ENCODE measurements at regions not wholly inside any gene's neighbourhood (a gene's known extent, or its start where the extent isn't known, plus 50 kb on each side); places are given as distances from the start of the nearest gene placed in this dataset.

GRCh38 chr2:200013906-200014305, 58.5 kb downstream of the MAIP1 start:
- DNase-seq = no peak

DNA sequence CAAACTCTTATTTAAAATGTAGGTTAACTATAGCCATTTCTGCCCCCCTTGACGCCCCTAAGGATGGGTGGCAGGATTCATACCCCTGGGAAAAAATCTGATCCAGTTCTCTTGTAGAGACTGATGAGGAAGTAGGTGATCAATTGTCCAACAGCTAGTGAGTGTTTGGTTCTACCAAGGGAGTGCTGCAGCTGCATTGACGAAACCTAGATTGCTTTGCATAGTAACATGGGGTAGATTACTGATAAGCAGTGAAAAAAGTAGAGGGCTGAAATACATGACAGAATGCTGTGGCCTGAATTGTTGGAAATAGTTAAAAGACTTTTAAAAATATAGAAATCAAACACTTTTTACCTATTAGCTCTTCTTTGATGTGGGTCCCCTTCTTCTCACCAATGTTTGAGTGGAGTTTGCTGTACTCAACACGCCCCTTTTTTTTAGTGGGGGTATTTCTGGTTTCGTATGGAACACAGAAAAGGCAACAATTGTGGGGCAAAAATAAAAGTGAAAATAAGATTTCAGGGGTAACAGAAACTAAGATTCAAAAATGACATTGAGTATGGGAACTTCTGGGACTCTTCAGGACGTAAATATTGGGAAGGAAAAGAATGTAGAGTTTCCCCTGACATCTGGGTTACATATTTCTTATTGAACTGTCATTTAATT, 66.2 kb downstream of the MAIP1 start:
- no peak for DNase-seq

- no peak for DNase-seq
Measured at GRCh38 chr2:200022511-200022910, 67.1 kb downstream of the MAIP1 start.

GRCh38 chr2:200023570-200023969, 68.2 kb downstream of the MAIP1 start:
- DNase-seq = no peak

DNA sequence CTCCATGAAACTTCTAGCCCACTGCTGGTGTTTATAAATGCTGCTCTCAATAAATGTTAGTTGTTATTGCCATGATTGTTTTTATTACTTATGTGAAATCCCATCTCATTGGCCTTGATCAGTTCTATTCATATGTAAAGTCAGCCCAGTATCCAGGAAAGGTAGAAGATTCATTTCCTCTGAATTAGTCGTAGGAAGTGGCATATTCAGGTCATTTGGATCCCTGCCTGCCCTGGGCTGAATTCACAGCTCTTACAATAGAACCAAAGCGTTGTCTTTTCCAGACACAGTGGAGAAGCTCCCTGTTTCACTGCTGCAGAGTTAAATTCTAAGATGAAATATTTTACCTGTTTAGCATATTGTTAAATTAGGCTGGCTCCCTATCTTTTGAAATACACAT, 70.3 kb downstream of the MAIP1 start:
- no peak for DNase-seq

- no peak for DNase-seq
Measured at GRCh38 chr2:200026332-200027230, 71.2 kb downstream of the MAIP1 start.

GRCh38 chr2:200028998-200029397, 73.6 kb downstream of the MAIP1 start:
- no peak for DNase-seq

- no peak for DNase-seq
Measured at GRCh38 chr2:200032895-200033294, 77.5 kb downstream of the MAIP1 start.

GRCh38 chr2:200033929-200034328, 78.5 kb downstream of the MAIP1 start:
- DNase-seq = no peak

DNA sequence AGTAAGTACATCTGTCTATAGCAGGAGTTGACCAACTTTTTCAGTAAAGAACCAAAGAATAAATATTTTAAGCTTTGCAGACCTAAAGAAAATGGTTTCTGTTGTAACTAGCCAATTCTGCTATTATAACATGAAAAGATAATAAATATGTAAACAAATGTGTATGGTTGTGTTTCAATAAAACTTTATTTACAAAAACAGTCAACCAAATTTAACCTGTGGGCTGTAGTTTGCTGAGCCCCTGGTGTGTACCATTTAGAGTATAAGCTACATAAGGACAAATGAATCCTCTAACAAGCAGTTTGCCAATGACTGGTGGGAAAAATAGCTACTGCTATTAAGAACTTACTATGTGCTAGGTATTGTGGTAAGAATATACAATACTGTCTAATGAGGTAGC, 79.4 kb downstream of the MAIP1 start:
- no peak for DNase-seq

GRCh38 chr2:200039724-200040650, 84.6 kb downstream of the MAIP1 start:
- DNase-seq = no peak

DNA sequence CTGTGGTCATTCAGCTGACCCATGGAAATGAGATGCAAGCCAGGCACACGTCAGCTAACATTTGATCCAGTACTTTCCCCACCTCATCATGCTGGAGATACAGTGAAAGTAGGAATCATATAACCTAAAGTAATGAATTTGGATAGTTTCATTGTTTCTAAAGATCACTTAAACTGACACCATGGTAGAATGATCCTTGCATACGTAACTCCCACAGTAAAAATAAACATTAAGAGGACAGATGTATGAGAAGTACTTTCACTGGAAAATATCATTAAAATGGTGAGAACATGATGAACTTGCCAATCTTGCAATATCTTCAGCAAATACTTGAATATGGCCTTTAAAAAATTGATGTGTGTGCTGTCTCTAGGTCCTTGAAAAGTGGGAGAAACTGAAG, 85.4 kb downstream of the MAIP1 start:
- DNase-seq = no peak

DNA sequence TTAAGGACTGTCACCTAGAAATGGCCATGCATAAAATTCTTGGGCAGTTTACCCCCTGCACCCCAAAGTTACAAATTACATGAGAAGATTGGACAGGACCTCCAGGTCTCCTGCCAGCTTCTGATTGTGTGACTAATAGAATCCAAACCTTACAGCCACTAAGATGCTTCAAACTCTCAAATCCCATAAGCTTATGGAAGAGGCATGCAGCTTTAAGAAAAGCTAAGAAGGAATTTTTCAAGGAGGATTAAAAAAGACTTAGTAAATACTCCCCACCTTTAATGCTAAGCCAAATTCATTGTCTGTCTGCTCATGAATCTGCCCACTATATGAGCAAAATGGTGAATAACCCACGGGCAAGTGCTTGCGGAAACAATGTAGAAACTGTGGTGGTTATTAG, 86.3 kb downstream of the MAIP1 start:
- DNase-seq = no peak

GRCh38 chr2:200042102-200042735, 86.8 kb downstream of the MAIP1 start:
- DNase-seq = no peak

DNA sequence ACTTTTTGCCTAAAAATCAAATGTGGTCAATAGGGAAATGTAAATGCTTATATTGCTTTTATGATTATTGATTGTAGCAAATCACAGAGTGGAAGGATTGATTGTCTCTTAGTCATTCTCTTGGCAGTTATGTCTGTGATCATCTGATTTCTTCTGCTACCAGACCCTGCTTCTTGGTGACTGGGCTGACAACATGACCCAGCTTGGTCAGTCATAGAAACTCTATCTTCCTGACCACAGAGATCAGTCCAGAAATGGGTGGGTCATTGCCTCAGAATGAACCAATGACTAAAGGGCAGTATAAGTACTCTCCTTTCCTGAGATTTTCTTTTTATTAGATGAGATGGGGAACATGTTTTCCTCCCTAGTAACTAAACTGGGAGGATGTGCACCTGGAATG, 87.6 kb downstream of the MAIP1 start:
- DNase-seq = no peak

GRCh38 chr2:200044453-200044852, 89.1 kb downstream of the MAIP1 start:
- no peak for DNase-seq

DNA sequence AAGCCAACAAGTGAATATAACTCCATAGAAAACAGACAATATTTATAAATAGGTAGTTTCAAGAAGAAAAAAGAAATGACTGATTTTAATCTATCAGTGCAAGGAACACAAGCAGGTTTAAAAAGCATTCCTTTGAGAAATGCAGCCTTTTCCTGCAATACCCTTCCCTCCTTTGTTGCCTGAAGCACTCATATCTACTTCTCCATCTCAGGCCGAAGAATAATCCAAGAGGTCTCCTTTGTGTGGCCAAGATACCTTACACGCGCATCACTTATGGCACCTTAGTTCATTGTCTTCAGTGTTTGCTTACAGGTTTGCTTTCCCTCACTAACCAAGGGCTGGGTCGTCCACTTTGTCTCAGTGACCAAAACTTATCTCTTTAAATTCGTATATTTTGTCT, 93.0 kb downstream of the MAIP1 start:
- no peak for DNase-seq

DNA sequence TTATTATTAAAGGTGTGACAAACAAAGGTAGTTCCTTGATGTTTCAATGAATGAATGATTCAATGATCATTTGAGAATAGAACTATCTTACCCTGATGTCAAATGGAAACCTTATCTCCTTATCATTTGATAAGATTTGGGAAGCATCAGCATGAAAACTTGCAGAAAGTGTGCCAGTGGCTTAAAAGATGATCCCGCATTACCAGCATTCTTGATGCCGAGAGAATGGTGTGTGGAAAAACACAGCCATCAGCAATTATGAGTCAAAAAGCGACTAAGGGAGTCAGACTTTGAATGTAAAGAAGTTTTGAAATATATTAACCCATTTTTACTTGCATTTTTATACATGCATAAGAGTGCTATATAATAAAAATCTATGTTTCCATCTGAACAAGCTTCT, 93.7 kb downstream of the MAIP1 start:
- no peak for DNase-seq

DNA sequence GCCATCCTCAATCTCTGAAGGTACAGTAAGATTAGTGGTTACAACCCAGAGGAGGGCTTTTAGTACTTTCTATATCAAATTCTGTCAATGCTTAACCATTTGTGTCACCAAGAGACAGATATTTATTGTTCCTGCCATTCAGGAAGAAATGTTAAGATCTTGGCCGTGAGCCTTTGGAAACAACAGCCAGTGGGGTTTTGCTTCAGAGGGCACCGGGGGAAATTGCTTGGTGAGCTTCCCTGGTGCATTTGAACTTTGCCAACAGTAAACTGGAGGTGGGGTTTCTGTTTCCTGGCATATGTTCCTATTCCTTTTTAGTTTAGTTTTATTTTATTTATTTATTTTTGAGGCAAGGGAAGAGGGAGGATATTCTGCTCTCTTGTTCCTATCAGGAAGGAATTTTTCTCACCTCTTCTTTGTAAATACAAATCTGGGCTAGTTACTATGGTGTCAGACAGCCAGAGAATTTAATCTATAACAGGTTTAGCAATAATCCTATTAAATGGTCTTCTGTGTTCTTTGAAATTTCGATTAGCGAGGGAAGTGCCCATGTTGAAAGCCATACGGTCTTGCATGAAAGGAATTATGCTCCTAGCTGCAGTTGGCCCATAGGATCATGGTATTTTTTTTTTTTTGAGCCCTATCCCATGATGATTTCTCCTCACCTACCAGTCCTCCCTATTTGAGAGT, 95.7 kb downstream of the MAIP1 start:
- no peak for DNase-seq

DNA sequence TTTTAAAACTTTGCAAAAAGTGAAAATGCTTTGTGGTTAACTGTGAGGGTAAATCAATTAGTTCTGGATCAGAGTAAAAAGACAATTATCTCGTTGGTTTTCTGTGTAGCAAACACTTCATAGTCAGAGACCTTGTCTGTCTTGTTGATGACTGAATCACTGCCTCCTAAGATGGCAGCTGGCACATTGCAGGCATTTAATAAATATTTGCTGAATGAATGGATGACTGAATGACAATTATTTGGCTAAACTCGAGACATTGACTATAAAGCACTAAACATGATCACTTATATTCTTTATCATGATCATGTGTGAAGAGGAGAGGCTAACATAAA, 96.2 kb downstream of the MAIP1 start:
- DNase-seq = no peak

DNA sequence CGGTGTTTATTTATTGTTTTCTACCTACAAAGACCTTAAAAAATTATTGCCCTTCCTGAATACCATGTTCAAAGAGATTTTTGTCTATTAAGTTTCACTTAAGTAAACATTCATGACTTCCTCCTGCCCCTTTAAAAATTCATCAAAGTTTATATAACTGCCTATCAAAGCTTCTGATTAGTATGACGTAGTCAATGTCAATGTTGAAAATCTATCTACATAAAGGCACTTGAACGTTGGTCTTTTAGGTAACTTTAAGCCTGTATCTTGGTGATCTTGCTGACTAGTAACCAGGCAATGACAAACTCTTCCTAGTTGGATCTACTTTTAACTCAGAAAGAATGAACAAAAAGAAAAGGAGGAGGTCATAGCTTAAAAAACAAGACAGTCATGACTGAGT, 97.2 kb downstream of the MAIP1 start:
- no peak for DNase-seq

GRCh38 chr2:200054681-200055468, 99.5 kb downstream of the MAIP1 start:
- no peak for DNase-seq

Data from NCI-H748 treated with DMSO at 0.1 percent for 48 hours (cell line).